22Rv1 (cell line): ENCODE measurements at regions not wholly inside any gene's neighbourhood (a gene's known extent, or its start where the extent isn't known, plus 50 kb on each side); places are given as distances from the start of the nearest gene placed in this dataset.

Experiments used
- ZFX ChIP-seq: fragments of 450-650 bp; IDR thresholded peaks from 2 replicates; pipeline ENCODE4 v1.6.1; 2017; ENCODE audit warnings: antibody characterized with exemption, borderline replicate concordance
- TF ChIP-seq, protein P1 (sequence below): fragments of 450-650 bp; IDR thresholded peaks from 2 replicates; pipeline ENCODE4 v1.5.1; 2017; ENCODE audit warnings: mild to moderate bottlenecking

DNA sequence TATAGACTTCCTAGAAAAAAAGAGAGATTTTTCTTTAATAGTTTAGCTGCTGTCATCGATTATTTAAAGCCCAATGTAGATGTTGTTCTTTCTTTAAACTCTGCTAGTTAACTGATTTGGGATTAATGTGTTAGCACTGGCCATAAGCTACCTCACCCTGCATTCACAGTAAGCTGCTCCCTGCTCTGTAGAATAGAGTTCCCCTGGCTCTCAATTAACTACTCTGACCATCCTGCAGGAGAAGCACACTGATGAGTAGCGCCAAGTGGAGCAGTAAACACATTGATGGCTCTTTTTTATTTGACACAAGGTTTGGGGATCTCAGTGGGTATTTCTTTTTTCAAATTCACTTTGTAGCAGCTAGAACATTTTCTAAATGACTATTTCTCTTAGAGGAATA, 807.9 kb upstream of the ZNF608 start:
- TF ChIP-seq, protein P1, sequence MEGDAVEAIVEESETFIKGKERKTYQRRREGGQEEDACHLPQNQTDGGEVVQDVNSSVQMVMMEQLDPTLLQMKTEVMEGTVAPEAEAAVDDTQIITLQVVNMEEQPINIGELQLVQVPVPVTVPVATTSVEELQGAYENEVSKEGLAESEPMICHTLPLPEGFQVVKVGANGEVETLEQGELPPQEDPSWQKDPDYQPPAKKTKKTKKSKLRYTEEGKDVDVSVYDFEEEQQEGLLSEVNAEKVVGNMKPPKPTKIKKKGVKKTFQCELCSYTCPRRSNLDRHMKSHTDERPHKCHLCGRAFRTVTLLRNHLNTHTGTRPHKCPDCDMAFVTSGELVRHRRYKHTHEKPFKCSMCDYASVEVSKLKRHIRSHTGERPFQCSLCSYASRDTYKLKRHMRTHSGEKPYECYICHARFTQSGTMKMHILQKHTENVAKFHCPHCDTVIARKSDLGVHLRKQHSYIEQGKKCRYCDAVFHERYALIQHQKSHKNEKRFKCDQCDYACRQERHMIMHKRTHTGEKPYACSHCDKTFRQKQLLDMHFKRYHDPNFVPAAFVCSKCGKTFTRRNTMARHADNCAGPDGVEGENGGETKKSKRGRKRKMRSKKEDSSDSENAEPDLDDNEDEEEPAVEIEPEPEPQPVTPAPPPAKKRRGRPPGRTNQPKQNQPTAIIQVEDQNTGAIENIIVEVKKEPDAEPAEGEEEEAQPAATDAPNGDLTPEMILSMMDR: no peak
- TF ChIP-seq ZFX: no peak
